HepG2 (cell line): ENCODE measurements at regions not wholly inside any gene's neighbourhood (a gene's known extent, or its start where the extent isn't known, plus 50 kb on each side); places are given as distances from the start of the nearest gene placed in this dataset.

ENCODE experiments used
- ATAC-seq: fragments of 200-7000 bp; cut with Tn5 transposase; 3 replicates; pipeline ENCODE4 v1.9.1; 2020; ENCODE audit warnings: mild to moderate bottlenecking, moderate library complexity
- BruUV-seq: library from RNA; stranded (reverse); fragments of 400-500 nt; replicated peaks from 2 replicates; lab custom pipeline; 2021; lab: Mats Ljungman, UMichigan
- CTCF ChIA-PET: fragments of 300-600 bp; formaldehyde crosslinking; extraction: SDS; loops from one replicate; lab custom pipeline; 2021; ENCODE audit warnings: low total read pairs, inconsistent platforms, low intra/inter-chr PET ratio; lab: Yijun Ruan, JAX
- POLR2A ChIA-PET: fragments of 350-600 bp; sonication (Branson Sonifier 250); formaldehyde crosslinking; loops from one replicate; lab custom pipeline; 2020; ENCODE audit warnings: antibody characterized with exemption, inconsistent platforms; lab: Yijun Ruan, JAX
- DNase-seq: peaks from one replicate; pipeline ENCODE4 v3.0.0-alpha.2; 2015; ENCODE audit warnings: low spot score
- FAIRE-seq: peaks from 3 replicates; lab custom pipeline; 2011; peaks lifted over from hg19 to GRCh38; lab: Jason Lieb, UNC
- H2AFZ ChIP-seq: one replicate; pipeline ENCODE4 v1.6.1; 2011; ENCODE audit warnings: low read length, inconsistent platforms
- H3K27ac ChIP-seq: fragments of 300-600 bp; 3 replicates; pipeline ENCODE4 v1.8.0; 2011; ENCODE audit warnings: mixed run types, mild to moderate bottlenecking, mixed read lengths, low read length, inconsistent platforms; ENCODE audit not compliant: insufficient read depth; ENCODE audit errors: extremely low read length
- H3K27me3 ChIP-seq, 2 experiments: fragments of 200-600 bp in 1 of 2; 2 replicates in 1 of 2; 3 replicates in 1 of 2; pipeline versions ENCODE4 v1.6.0 to v1.8.0; 2011; ENCODE audit warnings: low read length in 2 of 2, mild to moderate bottlenecking in 2 of 2, moderate library complexity in 2 of 2, inconsistent platforms in 1 of 2; ENCODE audit not compliant: insufficient read depth in 2 of 2, control insufficient read depth in 1 of 2
- H3K36me3 ChIP-seq, 2 experiments: fragments of 200-600 bp in 1 of 2; replicated peaks in 1 of 2; 2 replicates in 1 of 2; 3 replicates in 1 of 2; pipeline versions ENCODE4 v1.5.1 to v1.8.0; 2011; ENCODE audit warnings: low read length in 2 of 2, inconsistent platforms in 1 of 2; ENCODE audit not compliant: insufficient read depth in 2 of 2, control insufficient read depth in 1 of 2
- H3K4me1 ChIP-seq: 2 replicates; pipeline ENCODE4 v1.5.1; 2012; ENCODE audit warnings: low read length, inconsistent platforms; ENCODE audit not compliant: insufficient read depth
- H3K4me2 ChIP-seq: 2 replicates; pipeline ENCODE4 v1.6.0; 2011; ENCODE audit warnings: low read depth, low read length, inconsistent platforms
- H3K4me3 ChIP-seq, 3 experiments: fragments of 200-600 bp in 1 of 3; sonication (generic), shearing (Covaris generic) in 1 of 3; replicated peaks in 1 of 3; 2 replicates each; pipeline ENCODE4 v1.5.1; 2011 to 2016; ENCODE audit warnings: low read length in 3 of 3, inconsistent platforms in 2 of 3, low read depth in 2 of 3, mild to moderate bottlenecking in 2 of 3, control low read depth in 1 of 3, mixed read lengths in 1 of 3; ENCODE audit not compliant: insufficient read depth in 1 of 3
- H3K79me2 ChIP-seq: one replicate; pipeline ENCODE4 v1.6.1; 2011; ENCODE audit warnings: low read length, inconsistent platforms; ENCODE audit not compliant: insufficient read depth
- H3K9ac ChIP-seq: 2 replicates; pipeline ENCODE4 v1.6.0; 2011; ENCODE audit warnings: mild to moderate bottlenecking, low read depth, low read length, inconsistent platforms; ENCODE audit not compliant: insufficient read depth
- H3K9me3 ChIP-seq: 2 replicates; pipeline ENCODE4 v1.5.1; 2012; ENCODE audit warnings: mild to moderate bottlenecking, low read length
- H4K20me1 ChIP-seq: 2 replicates; pipeline ENCODE4 v1.6.0; 2011; ENCODE audit warnings: inconsistent platforms, mild to moderate bottlenecking, low read length, moderate library complexity; ENCODE audit not compliant: insufficient read depth
- BCL6 ChIP-seq: IDR thresholded peaks from 2 replicates; pipeline ENCODE4 v1.6.1; 2016; ENCODE audit warnings: missing genetic modification reagents, missing compliant biosample characterization
- KLF15 ChIP-seq: sonication (generic); formaldehyde crosslinking; IDR thresholded peaks from 2 replicates; pipeline ENCODE4 v1.8.1; 2023; ENCODE audit warnings: borderline replicate concordance, mild to moderate bottlenecking, inconsistent platforms, missing genetic modification reagents, mixed read lengths
- MEF2D ChIP-seq: sonication (generic); formaldehyde crosslinking; IDR thresholded peaks from 2 replicates; pipeline ENCODE4 v1.5.1; 2020; ENCODE audit warnings: mild to moderate bottlenecking, missing genetic modification reagents
- SMARCE1 ChIP-seq: fragments of 450-650 bp; IDR thresholded peaks from 2 replicates; pipeline ENCODE4 v1.6.1; 2017; ENCODE audit warnings: borderline replicate concordance
- WGBS: methylation state at CpG from one replicate; pipeline ENCODE4 v1.1.6; 2017; ENCODE audit warnings: low lambda C conversion rate; 5-methylcytosine and 5-hydroxymethylcytosine counted together
- in situ Hi-C: cut with HindIII; loops from 2 replicates; pipeline ENCODE4 v1.10.0; 2017; ENCODE audit warnings: low pct_unique_long_range_greater_than_20kb; ENCODE audit not compliant: extremely low pct_ligation_motif_present
- intact Hi-C: fragments of 100-400 bp; cut with micrococcal nuclease; formaldehyde crosslinking; loops from one replicate; pipeline ENCODE4 v1.10.0; 2022; ENCODE audit not compliant: unreplicated experiment
- TF ChIP-seq, protein P1 (sequence below): sonication (generic); formaldehyde crosslinking; IDR thresholded peaks from 2 replicates; pipeline ENCODE4 v1.8.0; 2022; ENCODE audit warnings: low read depth, missing genetic modification reagents
- TF ChIP-seq, protein P2 (sequence below): sonication (generic); formaldehyde crosslinking; IDR thresholded peaks from 2 replicates; pipeline ENCODE4 v1.8.1; 2023; ENCODE audit warnings: missing genetic modification reagents, mild to moderate bottlenecking, borderline replicate concordance

DNA sequence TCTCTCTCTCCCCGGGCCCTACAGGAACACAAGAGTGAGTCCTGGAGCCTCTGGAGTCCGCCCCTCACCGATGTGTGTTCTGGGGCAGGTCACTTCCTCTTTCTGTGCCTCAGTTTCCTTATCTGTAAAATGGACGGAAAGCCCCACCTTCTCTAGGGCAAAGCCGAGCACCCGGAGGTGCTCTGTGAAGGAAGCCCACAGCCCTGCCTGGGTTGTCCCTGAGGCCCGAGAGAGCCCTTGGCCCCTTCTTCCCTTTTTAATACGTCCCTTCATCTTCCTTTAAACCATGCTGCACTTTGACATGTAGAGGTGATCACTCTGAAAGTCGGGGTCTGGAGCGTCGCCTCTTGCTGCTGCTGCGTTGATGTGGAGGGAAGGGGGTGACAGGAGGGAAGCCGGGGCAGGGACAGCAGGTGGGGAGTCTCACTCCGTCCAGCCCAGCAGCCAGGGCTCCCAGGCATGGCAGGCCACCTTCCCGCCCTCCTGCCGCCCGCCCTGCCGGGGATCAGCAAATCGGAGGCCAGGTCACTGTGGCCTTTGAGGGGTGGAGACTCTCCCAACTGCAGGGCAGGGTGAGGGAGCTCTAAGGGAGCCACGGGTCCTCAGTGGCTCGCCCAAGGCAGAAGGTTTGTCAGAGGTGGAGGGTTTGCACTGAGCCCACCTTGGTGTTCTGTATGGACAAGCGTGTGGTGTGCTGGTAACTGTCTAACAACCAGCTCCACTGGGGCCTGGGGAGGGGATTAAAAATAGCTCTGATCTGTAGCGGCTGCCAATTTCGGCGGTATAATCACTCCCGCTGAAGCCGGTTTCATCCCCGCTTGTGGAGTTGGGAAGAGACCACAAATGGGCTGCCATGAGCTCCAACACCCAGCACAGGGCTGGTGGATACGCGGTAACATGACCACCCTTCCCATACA is 135.9 kb upstream of the ID2 start:
- CTCF ChIA-PET, result no interaction called here
- H3K9ac ChIP-seq, result no peak overlapping the region
- BruUV-seq, result no TSS peak
- H2AFZ ChIP-seq, result no peak overlapping the region
- FAIRE-seq (no peak), ATAC-seq (no peak), DNase-seq (no peak)
- H3K27ac ChIP-seq, result no peak overlapping the region
- H3K4me2 ChIP-seq, result no peak overlapping the region
- no peaks in the 10 kb centered on the region for H3K79me2 ChIP-seq
- no peaks in the 10 kb centered on the region for H3K36me3 ChIP-seq
- in situ Hi-C loops (no loop called here), intact Hi-C loops (no loop called here)
- no peaks in the 10 kb centered on the region for H3K9me3 ChIP-seq
- peaks cover 10% of the 10 kb centered on the region; the same call in 1 of the 2 replicates for H3K4me1 ChIP-seq
- WGBS, result 70% methylated on average over 30 of the region's 30 CpGs
- no peak overlapping the region for H3K4me3 ChIP-seq
- POLR2A ChIA-PET, result no interaction called here
- TF ChIP-seq, protein P1, sequence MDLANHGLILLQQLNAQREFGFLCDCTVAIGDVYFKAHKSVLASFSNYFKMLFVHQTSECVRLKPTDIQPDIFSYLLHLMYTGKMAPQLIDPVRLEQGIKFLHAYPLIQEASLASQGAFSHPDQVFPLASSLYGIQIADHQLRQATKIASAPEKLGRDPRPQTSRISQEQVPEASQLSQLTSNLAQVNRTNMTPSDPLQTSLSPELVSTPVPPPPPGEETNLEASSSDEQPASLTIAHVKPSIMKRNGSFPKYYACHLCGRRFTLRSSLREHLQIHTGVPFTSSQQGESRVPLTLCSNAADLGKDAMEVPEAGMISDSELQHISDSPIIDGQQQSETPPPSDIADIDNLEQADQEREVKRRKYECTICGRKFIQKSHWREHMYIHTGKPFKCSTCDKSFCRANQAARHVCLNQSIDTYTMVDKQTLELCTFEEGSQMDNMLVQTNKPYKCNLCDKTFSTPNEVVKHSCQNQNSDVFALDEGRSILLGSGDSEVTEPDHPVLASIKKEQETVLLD, result no peak
- TF ChIP-seq SMARCE1 (no peak), BCL6 (CRISPR knock-in tag) (no peak), KLF15 (CRISPR knock-in tag) (no peak), MEF2D (CRISPR knock-in tag) (no peak)
- TF ChIP-seq, protein P2, sequence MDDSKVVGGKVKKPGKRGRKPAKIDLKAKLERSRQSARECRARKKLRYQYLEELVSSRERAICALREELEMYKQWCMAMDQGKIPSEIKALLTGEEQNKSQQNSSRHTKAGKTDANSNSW, result no peak
- no peaks in the 10 kb centered on the region for H4K20me1 ChIP-seq
- peaks cover 15 to 81% of the 10 kb centered on the region in 2 experiments for H3K27me3 ChIP-seq
